ENCODE measurements at regions not wholly inside any gene's neighbourhood (a gene's known extent, or its start where the extent isn't known, plus 50 kb on each side); places are given as distances from the start of the nearest gene placed in this dataset.

DNA sequence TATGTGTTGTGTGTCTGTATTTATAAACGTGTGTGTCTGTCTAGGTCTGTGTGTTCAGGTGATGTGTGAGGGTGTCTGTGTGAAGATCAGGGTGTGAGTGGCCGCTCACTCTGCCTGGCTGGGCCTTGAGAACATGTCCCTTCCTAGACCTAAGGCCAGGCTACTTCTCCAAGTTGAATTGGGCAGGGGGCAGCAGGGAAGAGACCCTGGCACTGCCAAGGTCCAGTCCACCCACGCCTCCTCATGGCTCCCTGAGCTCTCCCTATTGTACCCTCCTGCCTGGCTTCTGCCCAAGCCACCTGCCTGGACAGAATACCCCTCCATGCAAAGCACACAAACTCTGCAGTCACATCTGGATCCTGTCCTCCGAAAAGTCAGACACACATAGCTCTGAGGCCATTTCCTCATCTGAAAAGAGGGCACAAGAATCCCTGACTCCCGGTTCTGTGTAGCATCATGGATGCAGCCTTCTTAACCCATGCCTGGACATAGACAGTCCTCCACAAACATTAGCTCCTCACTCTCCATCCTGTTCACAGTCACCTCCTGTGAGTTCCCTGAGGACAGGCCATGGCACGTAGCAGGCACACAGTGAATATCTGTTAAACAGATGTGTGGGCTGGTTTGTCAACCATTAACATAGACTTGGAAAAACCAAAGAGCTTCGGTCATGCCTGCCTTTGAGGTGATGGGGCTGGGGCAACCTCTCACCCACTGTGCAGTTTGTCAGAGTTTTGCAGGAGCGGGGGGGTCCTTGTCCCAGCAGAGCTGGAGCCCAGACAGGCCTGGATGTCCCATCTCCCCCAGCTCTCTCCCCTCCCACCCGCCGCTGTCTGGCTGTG, 167.8 kb upstream of the MVB12B start:
- no peak for TF ChIP-seq POLR2A (IDR thresholded peaks at IDR 0.05)
- TF ChIP-seq, protein P1, sequence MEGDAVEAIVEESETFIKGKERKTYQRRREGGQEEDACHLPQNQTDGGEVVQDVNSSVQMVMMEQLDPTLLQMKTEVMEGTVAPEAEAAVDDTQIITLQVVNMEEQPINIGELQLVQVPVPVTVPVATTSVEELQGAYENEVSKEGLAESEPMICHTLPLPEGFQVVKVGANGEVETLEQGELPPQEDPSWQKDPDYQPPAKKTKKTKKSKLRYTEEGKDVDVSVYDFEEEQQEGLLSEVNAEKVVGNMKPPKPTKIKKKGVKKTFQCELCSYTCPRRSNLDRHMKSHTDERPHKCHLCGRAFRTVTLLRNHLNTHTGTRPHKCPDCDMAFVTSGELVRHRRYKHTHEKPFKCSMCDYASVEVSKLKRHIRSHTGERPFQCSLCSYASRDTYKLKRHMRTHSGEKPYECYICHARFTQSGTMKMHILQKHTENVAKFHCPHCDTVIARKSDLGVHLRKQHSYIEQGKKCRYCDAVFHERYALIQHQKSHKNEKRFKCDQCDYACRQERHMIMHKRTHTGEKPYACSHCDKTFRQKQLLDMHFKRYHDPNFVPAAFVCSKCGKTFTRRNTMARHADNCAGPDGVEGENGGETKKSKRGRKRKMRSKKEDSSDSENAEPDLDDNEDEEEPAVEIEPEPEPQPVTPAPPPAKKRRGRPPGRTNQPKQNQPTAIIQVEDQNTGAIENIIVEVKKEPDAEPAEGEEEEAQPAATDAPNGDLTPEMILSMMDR (IDR thresholded peaks at IDR 0.05): no peak
